HL-60 (cell line): ENCODE measurements at regions not wholly inside any gene's neighbourhood (a gene's known extent, or its start where the extent isn't known, plus 50 kb on each side); places are given as distances from the start of the nearest gene placed in this dataset.

Experiments used
- POLR2AphosphoS5 ChIP-seq: IDR thresholded peaks from 2 replicates; pipeline ENCODE4 v1.6.1; 2012; ENCODE audit warnings: low read depth
- TF ChIP-seq, protein P1 (sequence below): IDR thresholded peaks from one replicate; pipeline ENCODE4 v1.5.1; 2011; ENCODE audit warnings: low read length, control low read depth, inconsistent platforms; ENCODE audit not compliant: insufficient read depth

DNA sequence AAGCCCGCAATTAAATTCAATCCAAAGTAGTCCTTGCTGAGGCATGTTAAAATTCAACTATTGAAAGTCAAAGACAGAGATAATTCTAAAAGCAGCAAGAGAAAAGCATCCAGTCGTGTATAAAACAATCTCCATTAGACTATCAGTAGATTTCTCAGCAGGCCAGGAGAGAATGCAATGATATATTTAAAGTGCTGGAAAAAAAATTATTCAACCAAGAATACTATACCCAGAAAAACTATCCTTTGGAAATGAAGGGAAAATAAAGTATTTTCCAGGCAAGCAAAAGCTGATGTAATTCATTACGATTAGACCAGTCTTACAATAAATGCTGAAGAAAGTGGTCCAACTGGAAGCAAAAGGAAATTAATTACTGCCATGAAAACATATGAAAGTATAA lies 113.5 kb downstream of the TRIM42 start:
- TF ChIP-seq, protein P1, sequence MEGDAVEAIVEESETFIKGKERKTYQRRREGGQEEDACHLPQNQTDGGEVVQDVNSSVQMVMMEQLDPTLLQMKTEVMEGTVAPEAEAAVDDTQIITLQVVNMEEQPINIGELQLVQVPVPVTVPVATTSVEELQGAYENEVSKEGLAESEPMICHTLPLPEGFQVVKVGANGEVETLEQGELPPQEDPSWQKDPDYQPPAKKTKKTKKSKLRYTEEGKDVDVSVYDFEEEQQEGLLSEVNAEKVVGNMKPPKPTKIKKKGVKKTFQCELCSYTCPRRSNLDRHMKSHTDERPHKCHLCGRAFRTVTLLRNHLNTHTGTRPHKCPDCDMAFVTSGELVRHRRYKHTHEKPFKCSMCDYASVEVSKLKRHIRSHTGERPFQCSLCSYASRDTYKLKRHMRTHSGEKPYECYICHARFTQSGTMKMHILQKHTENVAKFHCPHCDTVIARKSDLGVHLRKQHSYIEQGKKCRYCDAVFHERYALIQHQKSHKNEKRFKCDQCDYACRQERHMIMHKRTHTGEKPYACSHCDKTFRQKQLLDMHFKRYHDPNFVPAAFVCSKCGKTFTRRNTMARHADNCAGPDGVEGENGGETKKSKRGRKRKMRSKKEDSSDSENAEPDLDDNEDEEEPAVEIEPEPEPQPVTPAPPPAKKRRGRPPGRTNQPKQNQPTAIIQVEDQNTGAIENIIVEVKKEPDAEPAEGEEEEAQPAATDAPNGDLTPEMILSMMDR: no peak
- no peak for TF ChIP-seq POLR2AphosphoS5
